ENCODE measurements at regions not wholly inside any gene's neighbourhood (a gene's known extent, or its start where the extent isn't known, plus 50 kb on each side); places are given as distances from the start of the nearest gene placed in this dataset.

DNA sequence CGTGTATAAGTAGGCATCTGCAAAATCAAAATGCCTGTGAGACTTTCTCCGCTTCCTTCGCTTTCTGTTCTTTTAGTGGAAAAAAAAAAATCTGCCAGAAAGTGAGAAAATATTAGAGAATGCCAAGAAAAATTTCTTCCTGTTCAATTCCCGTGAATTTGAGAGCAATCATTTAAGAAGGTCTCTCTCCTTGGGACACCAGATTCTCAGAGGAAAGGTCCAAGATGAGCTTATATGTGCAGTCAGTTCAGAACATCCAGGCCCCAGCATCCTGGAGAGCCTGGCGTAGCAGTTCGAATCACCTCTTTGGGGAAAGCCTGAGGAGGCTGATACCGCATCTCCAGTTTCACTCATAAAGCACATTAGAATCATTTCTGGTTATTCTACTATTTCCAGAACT lies 912.8 kb downstream of the GALC start:
- Histone ChIP-seq H3K9me3 (replicated peaks) (peaks cover 4% of the 10 kb centered on the region), H3K4me1 (no peaks in the 10 kb centered on the region), H3K4me3 (no peak overlapping the region), H3K27ac (replicated peaks) (no peak overlapping the region), H3K36me3 (no peaks in the 10 kb centered on the region), H3K27me3 (ENCODE audit: low read depth) (no peaks in the 10 kb centered on the region)
- TF ChIP-seq, protein P1, sequence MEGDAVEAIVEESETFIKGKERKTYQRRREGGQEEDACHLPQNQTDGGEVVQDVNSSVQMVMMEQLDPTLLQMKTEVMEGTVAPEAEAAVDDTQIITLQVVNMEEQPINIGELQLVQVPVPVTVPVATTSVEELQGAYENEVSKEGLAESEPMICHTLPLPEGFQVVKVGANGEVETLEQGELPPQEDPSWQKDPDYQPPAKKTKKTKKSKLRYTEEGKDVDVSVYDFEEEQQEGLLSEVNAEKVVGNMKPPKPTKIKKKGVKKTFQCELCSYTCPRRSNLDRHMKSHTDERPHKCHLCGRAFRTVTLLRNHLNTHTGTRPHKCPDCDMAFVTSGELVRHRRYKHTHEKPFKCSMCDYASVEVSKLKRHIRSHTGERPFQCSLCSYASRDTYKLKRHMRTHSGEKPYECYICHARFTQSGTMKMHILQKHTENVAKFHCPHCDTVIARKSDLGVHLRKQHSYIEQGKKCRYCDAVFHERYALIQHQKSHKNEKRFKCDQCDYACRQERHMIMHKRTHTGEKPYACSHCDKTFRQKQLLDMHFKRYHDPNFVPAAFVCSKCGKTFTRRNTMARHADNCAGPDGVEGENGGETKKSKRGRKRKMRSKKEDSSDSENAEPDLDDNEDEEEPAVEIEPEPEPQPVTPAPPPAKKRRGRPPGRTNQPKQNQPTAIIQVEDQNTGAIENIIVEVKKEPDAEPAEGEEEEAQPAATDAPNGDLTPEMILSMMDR (IDR thresholded peaks at IDR 0.05; ENCODE audit: borderline replicate concordance): no peak
- no peak for DNase-seq
- intact Hi-C loops (cut with micrococcal nuclease): no loop called here

DNA sequence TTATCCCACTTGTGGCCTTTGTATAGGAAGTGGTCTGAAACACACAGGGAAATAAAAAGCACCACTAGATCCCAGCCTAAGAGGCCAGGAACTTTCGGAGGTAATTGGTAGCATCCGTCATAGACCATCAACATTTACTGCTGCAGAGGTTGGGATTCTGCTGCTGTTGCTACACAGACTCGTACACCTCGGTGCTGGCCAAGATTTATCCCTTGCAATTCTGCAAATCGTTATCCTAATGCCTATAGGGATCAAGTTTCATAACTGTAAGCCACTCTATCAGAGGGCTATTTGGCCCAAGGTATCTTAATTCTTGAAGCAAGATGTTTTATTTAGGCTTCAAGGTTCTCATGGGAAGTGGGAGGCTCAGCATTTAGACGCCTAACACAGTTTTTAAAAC lies 913.6 kb downstream of the GALC start:
- TF ChIP-seq, protein P1 (IDR thresholded peaks at IDR 0.05; ENCODE audit: borderline replicate concordance): no peak
- H3K9me3 ChIP-seq (replicated peaks): peaks cover 4% of the 10 kb centered on the region
- H3K36me3 ChIP-seq: no peaks in the 10 kb centered on the region
- H3K27me3 ChIP-seq (ENCODE audit: low read depth): no peaks in the 10 kb centered on the region
- H3K4me1 ChIP-seq: no peaks in the 10 kb centered on the region
- intact Hi-C loops (cut with micrococcal nuclease): no loop called here
- H3K27ac ChIP-seq (replicated peaks): no peak overlapping the region
- no peak overlapping the region for H3K4me3 ChIP-seq
- no peak for DNase-seq

DNA sequence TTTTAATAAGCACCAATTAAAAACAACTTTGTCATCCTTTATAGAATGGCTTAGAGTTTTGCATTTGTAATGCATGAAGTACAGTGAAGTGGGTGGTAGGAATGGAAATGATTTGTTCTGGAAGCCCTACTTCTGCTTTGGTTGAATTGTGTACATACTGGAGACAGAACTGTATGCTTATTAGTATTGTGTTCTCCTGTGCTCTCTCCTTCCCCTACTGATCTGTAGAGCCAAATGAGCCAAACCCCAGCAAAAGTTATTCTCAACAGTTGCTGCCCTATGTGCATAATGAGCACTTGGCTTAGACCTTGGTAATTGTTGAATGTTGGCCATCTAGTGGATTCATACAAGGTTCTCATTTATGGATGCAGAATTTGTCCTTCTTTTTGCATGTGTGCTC lies 916.1 kb downstream of the GALC start:
- no peaks in the 10 kb centered on the region for H3K36me3 ChIP-seq
- TF ChIP-seq, protein P1 (IDR thresholded peaks at IDR 0.05; ENCODE audit: borderline replicate concordance): no peak
- H3K4me3 ChIP-seq: no peak overlapping the region
- no peaks in the 10 kb centered on the region for H3K27me3 ChIP-seq (ENCODE audit: low read depth)
- intact Hi-C loops (cut with micrococcal nuclease): no loop called here
- no peak overlapping the region for H3K27ac ChIP-seq (replicated peaks)
- DNase-seq: no peak
- H3K9me3 ChIP-seq (replicated peaks): no peaks in the 10 kb centered on the region
- no peaks in the 10 kb centered on the region for H3K4me1 ChIP-seq

- H3K4me3 ChIP-seq: no peak overlapping the region
- intact Hi-C loops (cut with micrococcal nuclease): no loop called here
- H3K9me3 ChIP-seq (replicated peaks): no peaks in the 10 kb centered on the region
- no peaks in the 10 kb centered on the region for H3K4me1 ChIP-seq
- H3K27ac ChIP-seq (replicated peaks): no peak overlapping the region
- no peaks in the 10 kb centered on the region for H3K36me3 ChIP-seq
- TF ChIP-seq, protein P1 (IDR thresholded peaks at IDR 0.05; ENCODE audit: borderline replicate concordance): no peak
- no peak for DNase-seq
- H3K27me3 ChIP-seq (ENCODE audit: low read depth): no peaks in the 10 kb centered on the region
These were observed 916.8 kb downstream of the GALC start for GRCh38 chr14:87076146-87076545.

DNA sequence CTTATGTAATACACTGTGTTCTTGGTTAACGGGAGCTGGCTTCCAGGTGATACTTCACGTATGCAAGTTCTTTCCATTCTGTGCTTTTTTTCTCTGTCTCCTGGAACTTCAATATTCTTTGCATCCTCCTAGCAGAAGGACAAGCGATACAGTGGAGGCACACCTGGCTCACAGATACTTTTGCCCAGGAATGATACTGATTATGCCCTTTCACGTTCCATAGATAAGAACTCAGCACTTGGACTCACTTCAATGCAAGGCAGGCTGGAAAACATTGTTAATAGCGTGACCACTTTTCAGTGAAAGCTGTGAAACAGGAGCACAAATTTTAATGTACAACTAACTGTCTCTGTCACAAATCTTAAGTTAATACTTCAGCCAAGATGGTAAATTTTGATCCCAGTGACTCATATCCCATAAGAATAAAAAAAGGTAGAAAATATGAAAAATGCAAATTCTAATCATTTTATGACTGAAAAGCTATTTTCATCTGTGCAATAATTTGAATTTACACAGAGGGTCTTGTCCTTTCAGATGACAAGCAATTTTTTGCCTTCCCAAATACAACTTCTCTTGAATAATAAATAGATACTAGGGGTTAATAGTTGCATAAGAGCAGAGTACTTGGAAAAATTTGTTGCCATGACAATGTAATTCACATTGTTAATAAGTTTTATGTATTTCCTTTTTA lies 919.0 kb downstream of the GALC start:
- TF ChIP-seq, protein P1 (IDR thresholded peaks at IDR 0.05; ENCODE audit: borderline replicate concordance): no peak
- intact Hi-C loops (cut with micrococcal nuclease): no loop called here
- no peak for DNase-seq
- no peaks in the 10 kb centered on the region for H3K36me3 ChIP-seq
- no peak overlapping the region for H3K4me3 ChIP-seq
- no peaks in the 10 kb centered on the region for H3K4me1 ChIP-seq
- H3K9me3 ChIP-seq (replicated peaks): no peaks in the 10 kb centered on the region
- H3K27me3 ChIP-seq (ENCODE audit: low read depth): no peaks in the 10 kb centered on the region
- H3K27ac ChIP-seq (replicated peaks): no peak overlapping the region
